Thyroid gland (tissue), 4 donors: ENCODE measurements at regions not wholly inside any gene's neighbourhood (a gene's known extent, or its start where the extent isn't known, plus 50 kb on each side); places are given as distances from the start of the nearest gene placed in this dataset. TPM values are rescaled to one million over a fixed set of nuclear protein-coding genes. Genes with fewer than 3 reads are reported as not detected.

Experiments used
- DNase-seq, 2 donors: peaks; one replicate each; pipeline ENCODE4 v3.0.0-alpha.2; 2019
- H3K27ac ChIP-seq, 3 donors: fragments of 200-600 bp; sonication (generic); 1 replicate in 2 of 3; 2 replicates in 1 of 3; pipeline ENCODE4 v1.5.1; 2016 to 2019; ENCODE audit warnings: mild to moderate bottlenecking in 1 of 3, moderate library complexity in 1 of 3
- H3K27me3 ChIP-seq: fragments of 200-600 bp; sonication (generic); one replicate; pipeline ENCODE4 v1.5.1; 2019
- H3K36me3 ChIP-seq, 2 donors: fragments of 200-600 bp; sonication (generic); one replicate each; pipeline ENCODE4 v1.5.1; 2016 to 2019
- H3K4me1 ChIP-seq, 2 donors: fragments of 200-600 bp; sonication (generic); one replicate each; pipeline ENCODE4 v1.5.1; 2017 to 2019
- H3K4me3 ChIP-seq, 3 donors: fragments of 200-600 bp; sonication (generic); replicated peaks in 1 of 3; 1 replicate in 2 of 3; 2 replicates in 1 of 3; pipeline ENCODE4 v1.5.1; 2016; ENCODE audit warnings: mild to moderate bottlenecking in 1 of 3
- H3K9me3 ChIP-seq: fragments of 200-600 bp; sonication (generic); one replicate; pipeline ENCODE4 v1.5.1; 2017
- CTCF ChIP-seq, 6 experiments: fragments of 200-600 bp in 3 of 6; fragments of 450-650 bp in 3 of 6; sonication (generic) in 3 of 6; IDR thresholded peaks; one replicate each; pipeline ENCODE4 v1.5.1; 2016 to 2019; ENCODE audit warnings: antibody characterized with exemption in 6 of 6, mild to moderate bottlenecking in 2 of 6, inconsistent platforms in 1 of 6, moderate library complexity in 1 of 6
- POLR2A ChIP-seq, 2 donors: fragments of 450-650 bp; IDR thresholded peaks; one replicate each; pipeline ENCODE4 v1.6.1; 2017; ENCODE audit warnings: antibody characterized with exemption in 2 of 2, mild to moderate bottlenecking in 2 of 2, moderate library complexity in 1 of 2
- WGBS, 2 donors: methylation state at CpG; one replicate each; pipeline ENCODE4 v1.1.5; 2017; 5-methylcytosine and 5-hydroxymethylcytosine counted together
- intact Hi-C: fragments of 100-400 bp; cut with DNase I; formaldehyde crosslinking; loops from one replicate; pipeline ENCODE4 v1.15.1; 2023
- small RNA-seq: library from RNA; depleted of rRNA; stranded (forward); fragments of <200 nt; gene quantifications from one replicate; pipeline ENCODE3, GENCODE V24; 2016

- Histone ChIP-seq H3K27ac (no peak overlapping the region), H3K4me3 (no peak overlapping the region), H3K27me3 (no peaks in the 10 kb centered on the region), H3K36me3 (peaks cover 0 to 7% of the 10 kb centered on the region in 2 donors), H3K4me1 (no peaks in the 10 kb centered on the region), H3K9me3 (no peaks in the 10 kb centered on the region)
- DNase-seq = no peak
- TF ChIP-seq POLR2A (IDR thresholded peaks at IDR 0.05) (no peak), CTCF (IDR thresholded peaks at IDR 0.05) (no peak)
- intact Hi-C loops = no loop called here
- 87 to 94% methylated on average over 2 of the region's 2 CpGs for WGBS, 2 donors
Observed at GRCh38 chr1:206419783-206420182, 50.5 kb upstream of the IKBKE start.

GRCh38 chr1:206420471-206420870, 49.8 kb upstream of the IKBKE start:
- H3K4me3 ChIP-seq = no peak overlapping the region
- TF ChIP-seq CTCF (IDR thresholded peaks at IDR 0.05) (no peak), POLR2A (IDR thresholded peaks at IDR 0.05) (no peak)
- no peaks in the 10 kb centered on the region for H3K9me3 ChIP-seq
- 70 to 84% methylated on average over 4 of the region's 4 CpGs for WGBS, 2 donors
- no peak overlapping the region for H3K27ac ChIP-seq
- no peaks in the 10 kb centered on the region for H3K4me1 ChIP-seq
- intact Hi-C loops = no loop called here
- H3K36me3 ChIP-seq = peaks cover 0 to 7% of the 10 kb centered on the region in 2 donors
- no peaks in the 10 kb centered on the region for H3K27me3 ChIP-seq
- DNase-seq = no peak

Small RNAs in the stretch of these regions (small RNA-seq; reads per million reads assigned to genes)
- gene AC244023.1 = not detected
